T-cell (primary cell): ENCODE measurements at regions not wholly inside any gene's neighbourhood (a gene's known extent, or its start where the extent isn't known, plus 50 kb on each side); places are given as distances from the start of the nearest gene placed in this dataset.

Experiments
- ATAC-seq, 4 experiments: fragments of 200-7000 bp in 3 of 4; fragments of 150-1000 bp in 1 of 4; cut with Tn5 transposase; replicated peaks in 1 of 4; 1 replicate in 3 of 4; 2 replicates in 1 of 4; pipeline ENCODE4 v1.10.0; 2021; ENCODE audit warnings: moderate library complexity in 3 of 4, mild to moderate bottlenecking in 2 of 4, moderate number of reproducible peaks in 1 of 4
- CTCF ChIA-PET, 2 donors: fragments of 300-600 bp; sonication (Branson Sonifier 250); formaldehyde crosslinking; loops; one replicate each; lab custom pipeline; 2022; ENCODE audit warnings: antibody characterized with exemption in 2 of 2; lab: Charles Lee
- POLR2A ChIA-PET, 2 donors: fragments of 300-600 bp; sonication (Branson Sonifier 250); formaldehyde crosslinking; loops; one replicate each; lab custom pipeline; 2022; ENCODE audit warnings: antibody characterized with exemption in 2 of 2; lab: Charles Lee
- DNase-seq, 35 experiments: peaks; one replicate each; pipeline versions ENCODE4 v3.0.0 to v3.0.0-alpha.2; 2013 to 2023
- H3K27ac ChIP-seq: one replicate; pipeline ENCODE4 v1.5.1; 2013; ENCODE audit warnings: low read length
- H3K27me3 ChIP-seq, 2 experiments: replicated peaks in 1 of 2; 1 replicate in 1 of 2; 2 replicates in 1 of 2; pipeline versions ENCODE4 v1.6.1 to v1.7.0; 2013; ENCODE audit warnings: low read length in 1 of 2, mixed read lengths in 1 of 2; ENCODE audit not compliant: control insufficient read depth in 2 of 2, insufficient read depth in 2 of 2; ENCODE audit errors: extremely low read depth in 1 of 2
- H3K36me3 ChIP-seq, 2 donors: 1 replicate in 1 of 2; 2 replicates in 1 of 2; pipeline versions ENCODE4 v1.6.1 to v1.7.0; 2013; ENCODE audit warnings: low read length in 1 of 2; ENCODE audit not compliant: control insufficient read depth in 2 of 2, insufficient read depth in 1 of 2; ENCODE audit errors: extremely low read depth in 1 of 2
- H3K4me1 ChIP-seq, 2 experiments: 1 replicate in 1 of 2; 2 replicates in 1 of 2; pipeline versions ENCODE4 v1.6.1 to v1.7.0; 2013; ENCODE audit warnings: low read length in 2 of 2, mixed read lengths in 1 of 2; ENCODE audit not compliant: insufficient read depth in 2 of 2, control insufficient read depth in 1 of 2; ENCODE audit errors: extremely low read depth in 1 of 2
- H3K4me3 ChIP-seq, 2 donors: 1 replicate in 1 of 2; 2 replicates in 1 of 2; pipeline versions ENCODE4 v1.5.1 to v1.7.0; 2013; ENCODE audit warnings: mild to moderate bottlenecking in 2 of 2, low read length in 1 of 2, moderate library complexity in 1 of 2; ENCODE audit not compliant: control insufficient read depth in 1 of 2; ENCODE audit errors: extremely low read depth in 1 of 2
- H3K9me3 ChIP-seq: 2 replicates; pipeline ENCODE4 v1.7.0; 2013
- H3K27ac Mint-ChIP-seq, 2 donors: one replicate each; pipeline ENCODE4 v1.8.0; 2020 to 2021; ENCODE audit warnings: mild to moderate bottlenecking in 2 of 2, mixed read lengths in 2 of 2
- H3K27me3 Mint-ChIP-seq, 2 donors: one replicate each; pipeline ENCODE4 v1.8.0; 2021 to 2022; ENCODE audit warnings: mixed read lengths in 2 of 2
- H3K36me3 Mint-ChIP-seq: one replicate; pipeline ENCODE4 v1.8.0; 2021; ENCODE audit warnings: mixed read lengths
- H3K4me1 Mint-ChIP-seq, 3 donors: one replicate each; pipeline ENCODE4 v1.8.0; 2020 to 2022; ENCODE audit warnings: mixed read lengths in 3 of 3, mild to moderate bottlenecking in 1 of 3
- H3K4me3 Mint-ChIP-seq, 3 donors: one replicate each; pipeline ENCODE4 v1.8.0; 2020 to 2022; ENCODE audit warnings: mild to moderate bottlenecking in 3 of 3, mixed read lengths in 3 of 3, moderate library complexity in 3 of 3
- H3K9me3 Mint-ChIP-seq, 3 donors: one replicate each; pipeline ENCODE4 v1.8.0; 2020 to 2022; ENCODE audit warnings: mixed read lengths in 3 of 3
- WGBS: methylation state at CpG from one replicate; pipeline ENCODE4 v1.1.5; 2013; ENCODE audit warnings: missing lambda C conversion rate; ENCODE audit not compliant: insufficient coverage; 5-methylcytosine and 5-hydroxymethylcytosine counted together

GRCh38 chr10:3693698-3694080 is 91.3 kb downstream of the KLF6 start:
- no peak for ATAC-seq
- H3K4me1 Mint-ChIP-seq: peaks cover 0 to 6% (median 2%) of the 10 kb centered on the region in 3 donors

GRCh38 chr10:3693022-3693697 is 91.8 kb downstream of the KLF6 start:
- Mint-ChIP-seq H3K27ac (no peak overlapping the region), H3K9me3 (no peaks in the 10 kb centered on the region), H3K4me1 (peaks cover 0 to 6% (median 2%) of the 10 kb centered on the region in 3 donors), H3K27me3 (peaks cover 0 to 1% of the 10 kb centered on the region in 2 donors), H3K4me3 (no peak overlapping the region), H3K36me3 (no peaks in the 10 kb centered on the region)
- Histone ChIP-seq H3K27me3 (peaks cover 0 to 3% of the 10 kb centered on the region in 2 experiments), H3K4me3 (no peak overlapping the region), H3K9me3 (no peaks in the 10 kb centered on the region), H3K27ac (no peak overlapping the region), H3K4me1 (no peaks in the 10 kb centered on the region), H3K36me3 (no peaks in the 10 kb centered on the region)
- 100% methylated on average over 6 of the region's 11 CpGs for WGBS
- DNase-seq (no peak), ATAC-seq (no peak)
- CTCF ChIA-PET: no interaction called here
- POLR2A ChIA-PET: no interaction called here

More at GRCh38 chr10:3693698-3694080, 91.3 kb downstream of the KLF6 start:
- H3K36me3 Mint-ChIP-seq: no peaks in the 10 kb centered on the region
- H3K36me3 ChIP-seq: no peaks in the 10 kb centered on the region
- H3K4me3 Mint-ChIP-seq: no peak overlapping the region
- no peaks in the 10 kb centered on the region for H3K9me3 ChIP-seq
- H3K27me3 Mint-ChIP-seq: peaks cover 0 to 1% of the 10 kb centered on the region in 2 donors
- no peaks in the 10 kb centered on the region for H3K4me1 ChIP-seq
- ChIA-PET CTCF (no interaction called here), POLR2A (no interaction called here)
- H3K27me3 ChIP-seq: peaks cover 0 to 3% of the 10 kb centered on the region in 2 experiments
- H3K4me3 ChIP-seq: no peak overlapping the region
- no peak overlapping the region for H3K27ac ChIP-seq
- no peaks in the 10 kb centered on the region for H3K9me3 Mint-ChIP-seq
- 25% methylated on average over 1 of the region's 1 CpG for WGBS
- DNase-seq: no peak
- no peak overlapping the region for H3K27ac Mint-ChIP-seq

GRCh38 chr10:3692387-3692999 is 92.5 kb downstream of the KLF6 start:
- ChIA-PET CTCF (no interaction called here), POLR2A (no interaction called here)
- no peaks in the 10 kb centered on the region for H3K9me3 Mint-ChIP-seq
- Histone ChIP-seq H3K9me3 (no peaks in the 10 kb centered on the region), H3K4me1 (no peaks in the 10 kb centered on the region), H3K27me3 (no peaks in the 10 kb centered on the region), H3K27ac (no peak overlapping the region), H3K4me3 (no peak overlapping the region), H3K36me3 (no peaks in the 10 kb centered on the region)
- no peak for DNase-seq
- no CpG with 5 or more reads among the region's 7 CpGs for WGBS
- no peak overlapping the region for H3K27ac Mint-ChIP-seq
- H3K36me3 Mint-ChIP-seq: no peaks in the 10 kb centered on the region
- peaks cover 0 to 1% of the 10 kb centered on the region in 2 donors for H3K27me3 Mint-ChIP-seq
- no peak for ATAC-seq
- H3K4me1 Mint-ChIP-seq: peaks cover 0 to 6% (median 2%) of the 10 kb centered on the region in 3 donors
- no peak overlapping the region for H3K4me3 Mint-ChIP-seq

- Histone ChIP-seq H3K36me3 (no peaks in the 10 kb centered on the region), H3K4me1 (no peaks in the 10 kb centered on the region), H3K27ac (no peak overlapping the region), H3K27me3 (no peaks in the 10 kb centered on the region), H3K9me3 (no peaks in the 10 kb centered on the region), H3K4me3 (no peak overlapping the region)
- POLR2A ChIA-PET: no interaction called here
- Mint-ChIP-seq H3K4me3 (no peak overlapping the region), H3K4me1 (peaks cover 0 to 6% (median 2%) of the 10 kb centered on the region in 3 donors), H3K36me3 (no peaks in the 10 kb centered on the region), H3K9me3 (no peaks in the 10 kb centered on the region), H3K27ac (no peak overlapping the region), H3K27me3 (peaks cover 0 to 1% of the 10 kb centered on the region in 2 donors)
- WGBS: 85% methylated on average over 4 of the region's 8 CpGs
- no peak for ATAC-seq
- DNase-seq: no peak
- CTCF ChIA-PET: no interaction called here
These were observed 93.5 kb downstream of the KLF6 start for GRCh38 chr10:3691482-3691881.

GRCh38 chr10:3689871-3690510 is 95.0 kb downstream of the KLF6 start:
- Histone ChIP-seq H3K4me1 (no peaks in the 10 kb centered on the region), H3K36me3 (no peaks in the 10 kb centered on the region), H3K27me3 (no peaks in the 10 kb centered on the region), H3K4me3 (no peak overlapping the region), H3K27ac (no peak overlapping the region), H3K9me3 (no peaks in the 10 kb centered on the region)
- CTCF ChIA-PET: interaction anchor here in 1 of 2 donors (0.6 kb wide), 1 partner anchor 424 kb away, joined by 4 read pairs; no protein-coding TSS in a partner anchor
- Mint-ChIP-seq H3K36me3 (no peaks in the 10 kb centered on the region), H3K4me3 (no peak overlapping the region), H3K9me3 (no peaks in the 10 kb centered on the region), H3K27me3 (peaks cover 0 to 1% of the 10 kb centered on the region in 2 donors), H3K27ac (no peak overlapping the region), H3K4me1 (peaks cover under 1 to 6% (median 2%) of the 10 kb centered on the region in 3 donors)
- ATAC-seq: no peak
- WGBS: 68% methylated on average over 3 of the region's 5 CpGs
- POLR2A ChIA-PET: no interaction called here
- DNase-seq: no peak

GRCh38 chr10:3687510-3688081 is 97.4 kb downstream of the KLF6 start:
- CTCF ChIA-PET: no interaction called here

More at GRCh38 chr10:3687510-3688081, 97.4 kb downstream of the KLF6 start:
- no peaks in the 10 kb centered on the region for H3K27me3 ChIP-seq
- 73% methylated on average over 3 of the region's 5 CpGs for WGBS
- no peaks in the 10 kb centered on the region for H3K9me3 ChIP-seq
- no peak overlapping the region for H3K4me3 Mint-ChIP-seq
- ATAC-seq (no peak), DNase-seq (no peak)
- no peak overlapping the region for H3K4me3 ChIP-seq
- H3K4me1 Mint-ChIP-seq: peaks cover 2 to 6% (median 6%) of the 10 kb centered on the region in 3 donors
- no peaks in the 10 kb centered on the region for H3K9me3 Mint-ChIP-seq
- H3K36me3 Mint-ChIP-seq: no peaks in the 10 kb centered on the region
- peaks cover 0 to 1% of the 10 kb centered on the region in 2 donors for H3K27me3 Mint-ChIP-seq
- H3K4me1 ChIP-seq: no peaks in the 10 kb centered on the region
- POLR2A ChIA-PET: interaction anchor here in 1 of 2 donors (0.6 kb wide), 1 partner anchor 38 kb away, joined by 3 read pairs; no protein-coding TSS in a partner anchor
- H3K27ac ChIP-seq: no peak overlapping the region
- H3K27ac Mint-ChIP-seq: no peak overlapping the region
- H3K36me3 ChIP-seq: no peaks in the 10 kb centered on the region
